ENCODE measurements at regions not wholly inside any gene's neighbourhood (a gene's known extent, or its start where the extent isn't known, plus 50 kb on each side); places are given as distances from the start of the nearest gene placed in this dataset.

DNA sequence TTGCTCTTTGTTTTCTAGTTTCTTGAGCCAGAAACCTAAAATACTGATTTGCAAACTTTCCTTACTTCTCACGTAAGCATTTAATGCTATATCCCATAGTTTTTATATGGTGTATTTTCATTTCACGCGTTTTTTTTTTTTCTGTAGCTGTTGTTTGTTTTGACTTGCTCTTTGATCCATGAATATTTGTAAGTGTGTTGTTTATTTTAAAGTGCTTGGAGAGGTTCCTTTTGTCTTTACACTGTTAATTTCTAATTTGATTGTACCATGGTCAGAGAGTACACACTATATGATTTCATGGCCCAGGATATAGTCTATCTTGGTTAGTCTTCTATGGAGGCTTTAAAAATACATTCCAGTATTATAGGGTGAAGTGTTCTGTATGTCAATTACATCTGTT, 84.8 kb upstream of the RNF217 start:
- no peak for DNase-seq

DNA sequence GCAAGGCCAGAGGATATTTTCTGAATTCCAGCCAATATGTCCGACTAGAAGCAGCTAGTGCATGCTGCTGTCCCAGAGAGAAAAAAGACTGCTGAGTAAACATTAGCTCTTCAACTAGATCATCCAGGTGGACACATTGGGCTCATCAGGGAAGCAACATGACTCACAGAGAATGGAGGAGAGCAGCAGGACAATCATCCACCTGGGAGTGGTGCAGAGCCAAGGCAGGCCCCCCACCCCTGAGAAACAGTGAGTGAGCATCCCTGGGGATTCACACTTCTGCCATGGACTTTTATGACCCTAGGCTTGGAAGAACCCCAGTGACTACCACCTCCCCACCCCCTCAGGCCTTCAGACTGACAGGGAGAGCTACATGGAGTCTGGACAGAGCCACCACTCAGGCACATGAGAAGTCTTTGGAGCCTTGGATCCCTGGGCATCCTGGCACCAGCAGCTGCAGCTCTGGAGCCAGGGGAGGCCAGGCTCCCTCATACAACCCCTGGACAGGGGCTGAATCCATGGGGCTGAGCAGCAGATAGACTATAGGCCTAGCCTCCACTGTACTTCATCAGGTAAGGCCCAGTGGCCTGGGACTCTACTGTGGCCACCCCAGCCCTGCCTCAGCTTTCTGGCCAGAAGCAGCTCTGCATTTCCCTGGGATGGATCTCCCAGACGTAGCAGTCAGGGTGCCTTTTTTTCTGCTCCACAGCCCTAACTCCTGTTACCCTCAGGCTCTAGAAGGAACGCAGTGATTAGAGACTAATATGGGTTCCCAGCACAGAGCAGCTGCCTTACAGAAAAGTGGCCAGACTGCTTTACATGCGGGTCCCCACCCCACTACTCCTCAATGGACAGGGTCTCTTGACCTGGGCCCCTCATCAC, 82.9 kb upstream of the RNF217 start:
- DNase-seq, result no peak

DNA sequence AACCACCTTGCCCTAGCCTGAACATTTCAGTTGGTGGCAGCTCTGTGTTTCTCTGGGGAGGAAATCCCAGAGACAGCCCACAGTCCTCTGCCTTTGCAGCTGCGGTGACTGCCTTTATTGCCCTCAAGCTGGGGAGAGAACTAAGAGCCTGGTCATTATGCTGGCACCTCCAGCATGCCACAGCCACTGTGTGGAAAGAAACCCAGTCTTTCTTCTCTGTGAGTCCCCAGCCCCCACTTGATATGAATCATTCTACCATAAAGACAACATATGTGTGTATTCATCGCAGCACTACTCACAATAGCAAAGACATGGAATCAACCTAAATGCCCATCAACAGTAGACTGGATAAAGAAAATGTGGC, 82.3 kb upstream of the RNF217 start:
- no peak for DNase-seq

DNA sequence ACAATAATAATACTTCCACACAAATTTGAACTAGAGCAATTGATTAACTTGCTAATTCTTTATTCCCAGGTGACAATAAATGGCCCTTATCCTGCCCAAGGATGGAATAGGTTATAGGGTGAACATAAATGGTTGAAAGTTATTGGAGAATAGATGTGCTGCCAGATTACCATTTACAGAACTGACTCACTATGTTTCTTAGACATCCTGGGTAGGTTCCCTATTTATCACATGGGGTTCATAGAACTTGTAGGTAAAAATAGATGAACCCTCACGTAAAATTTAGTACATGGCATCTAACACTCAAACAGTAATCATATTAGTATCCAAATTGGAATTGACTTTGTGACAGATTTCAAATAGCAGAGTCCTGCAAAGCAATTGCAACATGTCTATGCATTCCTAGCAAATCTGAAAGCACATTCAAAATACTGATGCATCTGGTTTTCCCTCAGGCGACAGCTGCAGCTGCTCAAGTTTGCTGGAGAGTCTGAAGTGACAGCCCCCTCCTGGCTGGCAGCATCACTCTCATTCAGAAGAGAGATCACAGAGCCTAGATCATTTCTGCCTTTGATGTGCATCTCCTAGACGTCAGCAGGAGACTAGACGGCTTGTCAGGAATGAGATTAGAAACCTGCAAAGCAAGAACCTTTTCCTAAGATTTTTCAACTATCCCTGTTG, 80.2 kb upstream of the RNF217 start:
- no peak for DNase-seq

DNA sequence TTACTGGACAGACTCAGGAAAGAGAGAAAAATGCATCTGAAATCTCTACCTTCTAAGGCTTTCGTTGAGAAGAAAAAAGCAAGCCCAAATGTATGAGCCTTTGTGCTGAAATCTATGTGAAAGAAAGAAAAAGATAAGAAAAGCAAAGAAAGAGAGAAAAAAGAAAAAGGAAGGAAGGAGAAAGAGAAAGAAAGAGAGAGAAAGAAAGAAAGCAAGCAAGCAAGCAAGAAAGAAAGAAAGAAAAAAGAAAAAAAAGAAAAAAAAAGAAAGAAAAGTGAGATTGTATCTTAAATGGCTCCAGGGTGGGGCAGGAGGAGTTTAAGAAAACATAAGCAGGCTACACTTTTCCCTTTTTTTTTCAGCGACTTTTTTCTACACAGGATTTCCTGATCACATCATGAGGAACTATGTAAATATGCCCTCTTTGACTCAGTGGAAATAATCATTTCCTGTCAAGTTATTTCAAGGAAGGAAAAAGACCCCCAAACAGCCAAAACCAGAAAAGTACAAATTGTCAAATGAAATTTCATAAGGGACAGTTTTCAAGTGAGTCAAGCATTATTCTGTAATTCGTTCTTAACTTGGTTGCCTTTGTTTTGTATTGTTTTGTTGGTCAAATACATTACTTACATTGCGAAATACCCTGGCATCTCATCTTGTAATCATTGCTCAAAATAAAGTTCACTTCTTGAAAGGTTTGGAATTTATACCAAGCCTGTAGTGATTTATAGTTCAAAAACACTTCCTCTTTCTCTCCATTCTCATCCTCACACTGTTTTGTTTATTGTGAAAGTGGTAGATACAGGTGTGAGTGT, 79.5 kb upstream of the RNF217 start:
- DNase-seq, result peak; percentile 10

DNA sequence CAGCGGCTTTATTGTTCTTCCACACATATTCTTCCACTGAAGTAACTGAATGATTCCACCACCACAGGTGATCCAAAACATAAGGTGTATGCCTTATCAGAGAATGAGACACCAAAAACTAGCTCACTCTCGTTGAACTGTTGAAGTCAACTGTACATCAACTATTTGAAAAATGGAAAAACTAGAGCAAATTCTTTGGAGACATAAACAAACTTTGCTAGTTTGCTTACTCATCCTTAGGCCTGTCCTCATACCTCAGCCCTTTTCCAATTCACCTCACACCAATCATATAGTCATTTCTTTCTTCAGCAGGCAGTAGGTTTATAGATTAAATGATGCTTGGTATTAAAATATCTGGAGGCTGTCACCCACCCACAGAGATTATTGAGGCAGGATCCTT, 77.1 kb upstream of the RNF217 start:
- DNase-seq, result no peak

DNA sequence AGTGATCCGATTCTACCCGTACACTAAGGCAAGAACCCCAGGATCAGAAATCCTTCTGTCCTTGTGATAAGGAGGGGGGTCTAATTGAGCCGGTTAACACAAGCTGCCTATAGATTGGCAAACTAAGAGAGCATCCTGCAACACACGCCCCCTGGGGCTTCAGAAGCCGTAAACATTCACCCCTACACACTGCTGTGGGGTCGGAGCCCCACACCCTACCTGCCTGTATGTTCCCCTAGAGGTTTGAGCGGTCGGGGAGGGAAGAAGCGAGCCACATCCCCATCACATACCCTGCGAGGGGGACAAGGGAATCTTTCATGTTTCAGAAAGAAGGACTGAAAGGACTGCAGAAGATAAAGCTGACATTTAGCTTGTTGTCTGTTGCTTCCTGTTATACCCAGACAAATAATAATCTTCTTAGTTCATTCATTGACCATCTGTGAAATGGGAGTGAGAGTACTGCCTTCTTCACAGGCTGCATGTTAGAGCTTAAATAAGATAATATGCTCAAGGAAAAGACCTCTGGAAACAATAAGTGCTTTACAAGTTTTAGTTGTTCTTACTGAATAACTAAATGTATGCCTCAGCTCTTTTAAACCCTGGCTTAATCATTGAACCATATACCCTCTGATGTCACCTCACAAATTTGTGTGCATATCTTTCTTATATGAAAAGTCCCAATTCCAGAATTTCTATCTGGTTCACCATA, 74.2 kb upstream of the RNF217 start:
- DNase-seq, result no peak

DNA sequence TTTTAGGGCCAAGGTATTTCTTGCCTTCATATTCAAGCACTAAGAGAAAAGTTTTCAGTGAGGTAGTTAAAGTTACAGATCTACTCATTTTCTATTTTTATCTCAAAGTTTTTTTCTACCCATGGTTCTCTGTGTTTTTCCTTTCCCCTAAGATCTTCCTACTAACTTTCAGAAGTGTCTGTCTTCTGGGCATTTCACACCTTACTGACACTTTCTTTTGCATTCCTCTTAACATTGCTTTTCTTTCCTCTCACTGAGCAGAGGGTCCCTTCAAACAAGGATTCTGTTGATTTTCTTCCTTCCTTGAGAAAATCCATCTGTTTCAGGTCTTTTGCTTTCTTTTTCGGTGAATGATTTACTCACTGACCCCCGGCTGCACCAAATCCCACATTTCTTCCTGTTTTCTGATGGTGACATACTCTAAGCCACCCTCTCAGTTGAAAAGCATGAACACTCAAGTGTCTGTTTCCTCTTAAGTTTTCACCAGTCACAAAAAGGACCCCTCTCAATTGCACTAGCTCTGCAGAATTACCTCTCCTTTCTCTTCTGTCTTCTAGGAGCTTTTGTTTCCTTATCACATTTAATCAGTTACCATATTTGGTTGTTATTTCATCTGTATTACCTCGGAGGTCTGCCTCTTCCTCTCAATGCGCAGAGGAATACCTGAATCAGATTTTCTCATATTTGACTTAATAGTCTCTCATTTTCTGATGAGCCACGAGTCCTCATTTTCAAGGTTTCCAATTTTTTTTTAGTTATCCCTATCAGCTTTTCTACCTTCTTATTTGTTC, 73.5 kb upstream of the RNF217 start:
- DNase-seq, result peak; percentile 12

DNA sequence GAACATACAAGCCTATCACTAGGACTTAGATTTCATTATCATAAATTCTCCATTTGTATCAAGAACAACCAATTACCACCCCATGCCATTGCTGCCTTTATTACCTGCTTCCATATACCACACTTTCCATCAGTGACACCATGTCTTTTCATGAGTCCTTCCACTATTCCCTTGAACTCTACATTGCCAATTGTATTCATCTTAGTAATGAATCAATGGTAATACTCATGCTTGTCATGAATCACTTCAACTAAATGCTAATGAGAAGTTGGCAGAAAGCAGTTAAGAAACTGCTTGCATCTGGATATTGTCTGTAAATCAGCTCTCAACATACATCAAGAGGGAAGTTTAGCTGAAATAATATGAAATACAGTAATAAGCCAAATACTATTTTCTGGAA, 61.2 kb upstream of the RNF217 start:
- no peak for DNase-seq

DNA sequence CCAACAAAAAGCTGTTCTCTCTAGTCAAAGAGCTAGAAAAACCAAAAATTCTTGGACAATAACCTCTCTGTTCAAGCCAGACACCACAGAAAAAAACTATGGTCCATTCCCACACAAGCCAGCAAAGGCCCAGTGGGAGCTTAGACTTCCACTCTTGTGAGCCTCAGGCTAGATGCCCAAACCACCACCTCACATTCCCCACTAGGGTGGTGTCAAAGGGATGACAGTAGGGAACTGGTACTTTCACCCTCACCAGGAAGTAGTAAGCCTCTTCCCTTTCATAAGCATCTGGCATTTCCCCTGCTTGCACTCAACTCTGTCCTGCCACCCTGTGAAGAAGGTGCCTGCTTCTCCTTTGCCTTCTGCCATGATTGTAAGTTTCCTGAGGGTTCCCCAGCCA, 58.4 kb upstream of the RNF217 start:
- DNase-seq, result no peak

DNA sequence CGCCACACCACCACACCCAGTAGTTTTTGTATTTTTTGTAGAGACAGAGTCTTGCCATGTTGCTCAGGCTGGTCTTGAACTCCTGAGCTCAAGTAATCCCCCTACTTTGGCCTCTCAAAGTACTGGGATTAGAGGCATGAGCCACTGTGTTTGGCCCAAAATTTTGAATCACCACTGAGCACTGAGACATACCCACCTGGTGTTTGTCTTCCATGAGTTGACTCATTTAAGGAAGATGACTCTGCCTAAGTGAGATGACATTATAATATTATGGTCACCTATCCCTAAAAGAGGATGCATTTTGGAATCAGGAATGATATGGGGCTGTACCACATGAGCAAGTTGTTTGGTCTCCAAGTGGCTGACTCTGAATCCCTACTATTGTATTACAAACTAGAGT, 54.6 kb upstream of the RNF217 start:
- no peak for DNase-seq
